ENCODE measurements at regions not wholly inside any gene's neighbourhood (a gene's known extent, or its start where the extent isn't known, plus 50 kb on each side); places are given as distances from the start of the nearest gene placed in this dataset.
A peak's percentile ranks its signal among the peaks of the same experiment; 100 is the strongest.

DNA sequence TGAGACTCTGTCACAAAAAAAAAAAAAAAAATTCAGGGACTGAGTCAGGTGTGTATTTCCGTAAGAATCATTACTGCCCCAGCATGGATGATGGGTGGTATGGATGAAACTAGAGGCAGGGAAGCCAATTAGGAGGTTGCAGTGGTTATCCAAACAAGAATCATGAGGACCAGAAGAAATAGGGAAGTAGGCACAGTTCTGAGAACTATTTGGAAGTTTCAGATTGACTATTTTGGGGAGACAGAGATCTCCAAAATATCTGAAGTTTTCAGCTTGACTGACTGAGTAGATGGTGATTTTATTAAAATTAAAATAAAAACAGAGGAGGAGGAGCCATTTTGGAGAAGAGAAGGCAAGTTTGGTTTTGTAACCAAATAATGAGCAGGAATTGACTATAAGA, 119.4 kb upstream of the NRBF2 start:
- TF ChIP-seq, protein P1, sequence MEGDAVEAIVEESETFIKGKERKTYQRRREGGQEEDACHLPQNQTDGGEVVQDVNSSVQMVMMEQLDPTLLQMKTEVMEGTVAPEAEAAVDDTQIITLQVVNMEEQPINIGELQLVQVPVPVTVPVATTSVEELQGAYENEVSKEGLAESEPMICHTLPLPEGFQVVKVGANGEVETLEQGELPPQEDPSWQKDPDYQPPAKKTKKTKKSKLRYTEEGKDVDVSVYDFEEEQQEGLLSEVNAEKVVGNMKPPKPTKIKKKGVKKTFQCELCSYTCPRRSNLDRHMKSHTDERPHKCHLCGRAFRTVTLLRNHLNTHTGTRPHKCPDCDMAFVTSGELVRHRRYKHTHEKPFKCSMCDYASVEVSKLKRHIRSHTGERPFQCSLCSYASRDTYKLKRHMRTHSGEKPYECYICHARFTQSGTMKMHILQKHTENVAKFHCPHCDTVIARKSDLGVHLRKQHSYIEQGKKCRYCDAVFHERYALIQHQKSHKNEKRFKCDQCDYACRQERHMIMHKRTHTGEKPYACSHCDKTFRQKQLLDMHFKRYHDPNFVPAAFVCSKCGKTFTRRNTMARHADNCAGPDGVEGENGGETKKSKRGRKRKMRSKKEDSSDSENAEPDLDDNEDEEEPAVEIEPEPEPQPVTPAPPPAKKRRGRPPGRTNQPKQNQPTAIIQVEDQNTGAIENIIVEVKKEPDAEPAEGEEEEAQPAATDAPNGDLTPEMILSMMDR (IDR thresholded peaks at IDR 0.05): no peak

DNA sequence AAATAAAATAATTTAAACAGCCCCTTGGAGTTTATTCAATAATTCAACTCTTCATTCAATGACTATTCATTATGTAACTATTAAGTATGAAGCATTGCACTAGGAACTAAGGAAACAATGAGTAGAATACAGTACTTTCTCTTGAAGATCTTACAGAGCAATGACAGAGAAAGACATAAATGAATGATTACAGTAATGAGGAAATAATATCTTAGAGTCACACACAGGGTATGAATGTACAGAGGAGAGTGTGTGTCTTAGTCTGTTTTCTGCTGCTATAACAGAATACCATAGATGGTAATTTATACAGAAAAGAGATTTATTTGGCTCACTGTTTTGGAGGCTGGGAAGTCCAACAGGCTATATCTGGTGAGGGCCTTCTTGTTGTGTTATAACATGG, 120.5 kb upstream of the NRBF2 start:
- TF ChIP-seq, protein P1 (IDR thresholded peaks at IDR 0.05): no peak

DNA sequence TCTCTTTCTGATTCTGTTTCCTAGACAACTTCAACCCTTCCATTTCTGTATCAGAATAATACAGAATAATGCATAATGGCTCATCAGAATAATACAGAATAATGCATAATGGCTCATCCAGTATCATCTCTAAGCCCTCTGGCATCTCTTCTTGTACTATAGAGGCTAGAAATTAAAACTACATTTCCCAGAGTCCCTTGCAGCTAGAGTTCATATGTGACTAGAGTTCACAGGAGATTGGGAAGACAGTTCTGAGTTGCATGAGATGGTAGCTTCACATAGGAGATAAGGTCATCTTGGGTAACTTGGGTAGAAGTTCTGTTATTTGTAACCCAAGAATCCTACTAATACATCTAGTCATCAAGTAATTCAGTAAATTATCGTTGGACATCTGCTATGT, 122.9 kb upstream of the NRBF2 start:
- TF ChIP-seq, protein P1 (IDR thresholded peaks at IDR 0.05): no peak

DNA sequence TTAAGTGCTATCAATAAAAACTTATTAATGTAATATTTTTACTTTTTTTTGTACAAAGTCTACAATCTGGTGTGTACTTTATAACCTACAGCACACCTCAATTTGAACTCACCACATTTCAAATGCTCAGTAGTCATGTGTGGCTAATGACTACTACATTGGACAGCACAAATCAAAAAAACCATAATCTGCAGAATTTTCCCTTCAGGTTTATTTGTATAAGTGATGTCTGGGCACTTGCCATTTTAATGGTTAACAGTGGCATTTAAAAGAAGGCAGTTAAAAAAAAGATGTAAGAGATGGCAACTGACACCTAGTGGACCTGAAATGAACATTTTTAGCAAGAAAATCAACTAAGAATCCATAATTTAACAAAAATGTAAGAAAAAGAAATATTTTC, 124.6 kb upstream of the NRBF2 start:
- TF ChIP-seq, protein P1 (IDR thresholded peaks at IDR 0.05): no peak

DNA sequence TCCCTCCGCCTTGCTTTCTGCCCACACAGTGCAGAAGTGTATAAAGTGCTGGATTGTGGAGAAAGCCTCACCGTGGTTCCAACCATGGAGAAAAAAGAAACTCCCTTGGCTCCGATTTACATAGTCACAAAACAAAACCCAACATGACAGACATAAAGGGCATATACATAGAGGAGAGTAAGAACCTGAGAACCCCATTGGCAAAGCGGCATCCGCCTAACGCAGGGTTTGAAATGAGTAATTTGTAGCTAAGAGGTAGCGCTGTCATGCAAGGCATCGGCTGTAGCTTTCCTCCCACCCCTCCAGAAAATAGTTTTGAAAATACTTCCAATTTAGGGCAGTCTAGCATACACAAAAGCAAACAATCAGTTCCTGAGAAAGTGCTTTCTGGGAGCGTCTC, 126.0 kb upstream of the NRBF2 start:
- TF ChIP-seq, protein P1 (IDR thresholded peaks at IDR 0.05): no peak

DNA sequence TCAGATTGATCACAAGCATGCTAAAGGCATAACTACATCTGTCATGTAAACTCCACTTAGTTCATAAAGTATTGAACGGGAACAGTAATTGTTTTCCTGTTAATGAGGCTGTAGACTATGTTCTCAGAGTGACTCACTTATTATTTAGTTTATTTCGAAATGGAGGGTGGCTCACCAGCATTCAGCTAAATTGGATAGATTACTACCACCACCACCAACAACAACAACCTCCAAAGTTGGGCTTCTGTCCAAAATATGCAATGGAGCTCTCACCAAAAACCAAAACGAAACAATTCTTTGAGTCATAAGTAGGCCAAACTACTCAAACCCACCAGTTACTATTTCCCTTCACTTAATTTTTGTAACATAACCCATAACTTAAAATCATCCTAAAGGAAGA, 127.9 kb upstream of the NRBF2 start:
- TF ChIP-seq, protein P1 (IDR thresholded peaks at IDR 0.05): no peak

DNA sequence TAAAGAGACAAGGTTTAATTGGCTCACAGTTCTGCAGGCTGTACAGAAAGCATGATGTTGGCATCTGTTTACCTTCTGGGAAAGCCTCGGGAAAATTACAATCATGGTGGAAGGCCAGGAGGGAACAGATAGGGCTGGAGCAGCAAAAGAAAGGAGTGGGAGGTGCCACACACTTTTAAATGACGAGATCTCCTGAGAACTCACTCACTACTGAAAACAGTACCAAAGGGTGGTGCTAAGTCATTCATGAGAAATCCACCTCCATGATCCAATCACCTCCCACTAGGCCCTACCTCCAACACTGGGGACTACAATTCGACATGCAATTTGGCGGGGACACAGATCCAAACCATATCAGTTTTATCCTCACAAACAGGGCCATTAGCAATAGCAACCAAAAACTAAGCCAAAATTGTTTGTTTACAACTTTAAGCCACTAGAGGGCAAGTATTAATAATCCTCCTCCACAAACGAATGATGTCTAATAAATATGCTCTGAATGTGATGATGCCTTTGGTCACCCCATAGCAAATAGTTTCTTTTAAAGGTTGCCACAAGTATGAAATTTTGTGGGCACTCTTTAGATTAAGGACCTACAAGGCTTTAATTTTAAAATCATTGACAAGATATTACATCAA, 129.2 kb upstream of the NRBF2 start:
- TF ChIP-seq, protein P1 (IDR thresholded peaks at IDR 0.05): peak; percentile 38; the same call in 1 of the 2 replicates

DNA sequence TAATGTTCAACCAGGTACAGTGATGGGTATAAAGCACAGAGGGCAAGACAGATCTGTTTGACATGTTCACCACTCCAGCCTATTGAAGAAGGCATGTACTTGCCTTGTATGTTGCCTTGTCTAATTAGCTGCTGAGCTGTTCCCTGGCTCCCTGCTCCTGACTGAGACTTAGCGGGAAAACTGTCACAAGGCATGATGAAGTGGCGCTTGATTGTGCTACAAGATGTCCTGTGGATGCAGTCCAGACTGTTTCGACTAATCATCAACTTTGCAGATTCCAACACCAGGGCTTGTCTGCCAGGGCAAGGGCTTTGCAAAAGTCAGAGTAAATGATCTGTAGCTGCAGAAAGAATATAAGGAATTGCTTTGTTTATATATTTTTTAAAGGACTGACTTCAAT, 136.2 kb upstream of the NRBF2 start:
- TF ChIP-seq, protein P1 (IDR thresholded peaks at IDR 0.05): no peak

Data from LNCAP (cell line).